ENCODE measurements at regions not wholly inside any gene's neighbourhood (a gene's known extent, or its start where the extent isn't known, plus 50 kb on each side); places are given as distances from the start of the nearest gene placed in this dataset.
"Not testable (repeated sequence)": the region's sequence is repeated elsewhere in the genome, so short reads cannot be mapped to it uniquely, and the experiment has no call there.

- no peak for DNase-seq
Measured at GRCh38 chr5:118603278-118603677, 385.1 kb downstream of the DTWD2 start.

GRCh38 chr5:118598311-118598710, 390.0 kb downstream of the DTWD2 start:
- DNase-seq: no peak

GRCh38 chr5:118597543-118597942, 390.8 kb downstream of the DTWD2 start:
- no peak for DNase-seq

DNA sequence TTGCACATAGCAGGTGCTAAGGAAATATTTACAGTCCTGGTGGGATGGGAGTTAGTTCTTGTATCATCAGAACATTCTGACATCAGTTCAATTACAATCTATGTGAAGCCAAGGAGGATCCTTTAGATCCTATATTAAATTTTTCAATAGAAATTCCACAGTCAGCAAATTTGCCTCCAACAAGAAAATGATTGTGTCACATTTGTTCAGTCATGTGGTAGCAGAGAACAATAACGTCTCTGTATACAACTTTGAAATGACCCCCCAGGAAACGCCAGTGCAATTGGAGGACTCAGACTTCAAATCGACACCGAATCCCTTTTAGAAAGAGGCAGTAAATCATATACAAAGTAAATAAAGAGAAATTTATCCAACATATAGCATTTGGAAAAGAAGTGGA, 392.1 kb downstream of the DTWD2 start:
- no peak for DNase-seq

GRCh38 chr5:118593003-118593328, 395.4 kb downstream of the DTWD2 start:
- no peak for DNase-seq

DNA sequence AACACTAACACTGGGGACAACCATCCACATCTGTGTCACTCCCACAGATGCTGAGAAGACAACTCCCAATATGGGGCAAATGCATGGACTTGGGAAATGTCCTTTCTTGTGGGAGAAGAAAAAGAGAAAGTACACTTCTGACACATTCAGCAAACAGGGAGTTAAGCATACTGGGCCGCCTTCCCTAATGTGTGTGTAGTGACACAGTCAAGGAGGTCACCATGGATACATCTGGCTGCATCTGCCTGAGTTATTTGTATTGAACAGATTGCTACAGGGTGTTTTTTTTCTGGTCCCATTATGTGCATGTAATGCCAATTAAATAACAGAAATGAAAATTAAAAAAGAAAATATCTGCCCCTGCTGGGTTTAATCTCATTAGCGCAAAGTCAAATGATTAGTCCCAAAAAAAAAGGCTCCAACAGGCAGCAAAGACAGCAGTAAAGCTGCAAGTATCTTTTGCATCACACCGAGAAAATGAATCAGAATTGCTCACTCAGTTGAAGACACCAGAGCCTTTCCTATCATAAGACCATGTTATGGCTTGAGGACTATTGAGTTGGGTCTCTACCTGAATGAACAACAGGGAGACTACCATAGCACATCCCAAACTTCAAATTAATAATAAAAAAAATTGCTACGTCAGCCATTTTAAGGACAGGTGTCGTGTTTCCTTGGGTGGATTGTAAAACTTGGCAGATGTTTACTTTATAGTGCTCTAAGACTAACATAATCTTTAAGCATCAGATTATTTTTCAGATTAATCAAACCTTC, 395.9 kb downstream of the DTWD2 start:
- no peak for DNase-seq

GRCh38 chr5:118590806-118591205, 397.5 kb downstream of the DTWD2 start:
- no peak for DNase-seq

- DNase-seq: no peak
Measured at GRCh38 chr5:118580949-118581348, 407.4 kb downstream of the DTWD2 start.

- DNase-seq: no peak
Measured at GRCh38 chr5:118578093-118578492, 410.3 kb downstream of the DTWD2 start.

GRCh38 chr5:118577621-118578020, 410.7 kb downstream of the DTWD2 start:
- DNase-seq: no peak

- not testable (repeated sequence) for DNase-seq
Measured at GRCh38 chr5:118570276-118570675, 418.1 kb downstream of the DTWD2 start.

GRCh38 chr5:118569596-118569995, 418.8 kb downstream of the DTWD2 start:
- not testable (repeated sequence) for DNase-seq

DNA sequence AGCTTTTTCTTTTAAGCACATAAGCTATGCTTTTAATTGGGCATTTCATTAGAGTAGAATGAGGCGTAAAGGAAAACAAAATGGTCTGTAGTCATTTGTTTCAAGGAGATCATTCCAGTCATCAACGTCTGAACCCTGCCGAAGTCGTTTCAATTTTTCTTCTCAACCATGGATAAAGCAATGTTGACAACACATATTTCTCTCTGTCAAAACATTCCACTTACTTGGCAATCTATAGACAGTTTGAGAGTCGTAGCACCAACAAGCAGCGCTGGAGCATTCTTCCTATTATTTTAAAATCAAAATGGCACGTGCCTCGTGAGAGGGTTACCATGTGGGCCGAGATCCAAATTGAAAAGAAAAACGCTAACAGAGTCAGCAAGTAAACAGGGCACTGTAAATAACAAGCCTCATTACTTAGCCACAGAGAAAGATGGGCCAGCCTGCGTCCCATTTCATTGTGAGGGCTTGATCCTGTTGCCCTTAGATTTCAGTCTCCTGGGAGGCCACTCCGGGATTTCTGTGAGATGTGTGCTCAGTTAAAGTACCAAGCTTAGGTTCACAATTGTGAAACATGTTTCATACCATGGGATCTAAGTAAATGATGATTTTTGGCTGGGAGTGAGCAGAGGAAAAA, 422.9 kb downstream of the DTWD2 start:
- no peak for DNase-seq

GRCh38 chr5:118561971-118562370, 426.4 kb downstream of the DTWD2 start:
- no peak for DNase-seq

DNA sequence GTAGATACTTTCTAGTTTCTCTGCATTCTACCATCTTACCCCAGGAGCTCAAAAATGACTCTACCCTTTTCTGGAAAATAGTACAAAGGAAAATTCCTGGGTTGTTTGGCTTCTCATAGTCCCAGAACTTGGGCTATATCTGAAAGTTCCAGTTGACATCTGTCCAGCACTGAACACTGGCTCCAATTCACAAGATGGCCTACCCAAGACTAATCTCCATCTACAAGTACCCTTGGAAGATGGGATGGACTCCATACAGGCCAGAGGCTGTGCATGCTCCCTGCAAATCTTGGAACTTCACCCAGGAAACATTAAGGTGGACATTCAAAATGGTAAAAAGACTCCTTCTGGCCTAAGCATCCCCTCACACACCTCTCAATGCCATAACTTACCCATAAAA, 427.1 kb downstream of the DTWD2 start:
- DNase-seq: no peak

DNA sequence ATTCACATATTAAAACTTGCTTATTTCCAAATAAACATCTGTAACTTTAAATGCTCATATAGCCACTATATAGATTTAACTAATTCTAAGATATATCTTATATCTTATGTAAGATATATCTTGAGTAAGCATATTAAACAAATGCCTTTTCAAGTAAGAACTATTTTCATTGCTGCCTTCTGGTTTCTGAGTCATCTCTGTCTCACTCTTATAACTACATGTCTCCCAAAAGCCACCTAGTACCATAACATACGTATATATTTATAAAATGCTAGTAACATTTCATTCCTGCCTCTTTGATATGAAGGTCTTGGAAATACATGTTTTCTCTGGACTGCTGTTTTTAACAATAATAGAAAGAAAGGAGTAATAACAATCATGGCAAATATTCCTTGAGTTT, 429.5 kb downstream of the DTWD2 start:
- DNase-seq: no peak

DNA sequence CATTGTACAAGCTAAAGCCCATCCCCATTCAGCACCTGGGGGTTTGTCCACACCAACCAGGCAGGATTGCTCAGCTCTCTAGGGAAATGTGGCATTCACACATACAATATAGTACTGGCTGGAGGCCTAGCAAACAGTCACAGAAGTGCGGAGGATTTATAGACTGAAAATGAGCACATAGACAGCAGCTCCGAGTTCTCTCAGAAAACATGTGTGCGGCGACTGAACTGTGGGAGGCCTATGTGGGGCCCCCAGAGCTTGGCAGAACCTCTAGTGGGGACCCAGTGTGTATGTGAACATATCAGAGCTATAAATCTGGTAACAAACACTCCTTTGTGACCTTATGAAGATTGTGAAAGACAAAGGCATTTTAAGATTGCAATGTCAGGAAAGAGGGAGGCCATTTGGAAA, 431.1 kb downstream of the DTWD2 start:
- DNase-seq: no peak

GRCh38 chr5:118556792-118557191, 431.6 kb downstream of the DTWD2 start:
- DNase-seq: no peak

DNA sequence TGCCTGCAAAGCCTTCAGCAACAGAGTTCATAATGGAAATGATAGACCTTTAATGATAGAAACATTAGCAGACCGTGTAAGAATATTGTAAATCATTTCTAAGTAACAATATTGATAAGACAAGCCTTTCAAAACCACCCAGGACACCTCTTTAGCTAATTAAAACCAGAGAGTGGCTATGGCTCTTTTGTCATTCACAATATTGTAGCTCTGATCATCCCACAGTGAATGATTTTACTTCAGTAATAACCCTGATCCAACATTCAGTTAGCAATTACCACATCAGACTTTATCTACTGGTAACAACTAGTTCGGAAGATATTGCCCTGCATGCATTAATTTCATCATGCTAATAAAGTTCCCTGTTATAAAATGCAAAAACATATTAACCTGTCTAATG, 432.6 kb downstream of the DTWD2 start:
- DNase-seq: no peak

DNA sequence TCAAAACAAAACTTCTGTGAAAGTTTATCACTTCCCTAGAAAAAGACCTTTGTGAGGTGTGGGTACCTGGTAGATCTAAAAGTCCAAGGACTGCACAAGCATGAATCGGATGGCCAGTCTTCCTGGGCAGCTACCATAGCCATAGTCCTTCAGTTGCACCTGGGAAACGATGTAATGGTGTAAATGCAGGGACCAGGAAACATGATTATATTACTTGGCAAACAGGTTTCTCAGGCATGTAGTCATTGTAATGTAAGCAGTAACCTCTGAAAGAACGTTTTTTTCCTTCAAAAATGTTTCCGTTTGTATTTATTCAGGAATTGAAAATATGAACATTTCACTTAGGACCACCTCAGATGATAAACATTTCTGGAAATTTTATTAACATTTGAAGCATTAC, 433.4 kb downstream of the DTWD2 start:
- no peak for DNase-seq

GRCh38 chr5:118554241-118554640, 434.1 kb downstream of the DTWD2 start:
- no peak for DNase-seq

- no peak for DNase-seq
Measured at GRCh38 chr5:118553662-118554061, 434.7 kb downstream of the DTWD2 start.

DNA sequence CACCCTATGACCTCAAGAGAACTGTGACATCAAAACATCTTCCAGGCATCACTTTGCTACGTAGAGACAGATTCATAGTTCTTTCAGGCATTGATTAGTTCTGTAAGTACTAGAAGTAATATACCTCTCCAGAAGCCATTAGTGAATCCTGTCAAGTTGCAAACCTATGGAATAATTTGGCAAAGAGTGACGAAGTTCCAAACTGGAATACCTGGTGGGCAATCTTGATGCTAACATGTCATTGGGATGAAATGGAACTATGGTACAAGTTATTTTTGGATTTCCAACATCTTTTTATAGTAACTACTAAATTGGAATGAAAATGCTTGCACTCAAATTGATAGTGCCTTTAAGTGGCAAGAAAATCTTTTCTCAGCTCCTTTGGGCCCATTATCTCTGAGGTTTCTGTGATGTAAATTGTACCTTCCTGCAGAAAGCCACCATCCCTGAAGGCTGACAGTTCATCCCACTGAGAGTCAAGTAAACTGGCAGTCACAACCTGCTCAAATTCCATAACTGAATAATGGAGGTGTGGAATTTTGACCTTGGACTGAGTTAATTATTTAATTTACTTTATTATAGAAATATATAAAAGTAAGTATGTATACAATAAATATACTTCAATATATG, 435.5 kb downstream of the DTWD2 start:
- no peak for DNase-seq

- DNase-seq: no peak
Measured at GRCh38 chr5:118552146-118552545, 436.2 kb downstream of the DTWD2 start.
